ENCODE measurements at regions not wholly inside any gene's neighbourhood (a gene's known extent, or its start where the extent isn't known, plus 50 kb on each side); places are given as distances from the start of the nearest gene placed in this dataset.

GRCh38 chr13:78487707-78488106 lies 115.6 kb downstream of the POU4F1 start:
- Histone ChIP-seq H3K27ac (ENCODE audit: low read depth) (no peak overlapping the region), H3K27me3 (ENCODE audit: insufficient read depth) (no peaks in the 10 kb centered on the region), H3K4me1 (ENCODE audit: insufficient read depth) (no peaks in the 10 kb centered on the region), H3K79me2 (replicated peaks; ENCODE audit: insufficient read depth) (no peaks in the 10 kb centered on the region), H3K4me3 (no peak overlapping the region), H3K4me2 (no peak overlapping the region), H2AFZ (no peak overlapping the region), H3K9me2 (ENCODE audit: insufficient read depth) (no peaks in the 10 kb centered on the region), H4K20me1 (replicated peaks; ENCODE audit: insufficient read depth) (no peaks in the 10 kb centered on the region), H3F3A (replicated peaks; ENCODE audit: low read depth) (no peaks in the 10 kb centered on the region), H3K36me3 (ENCODE audit: insufficient read depth) (no peaks in the 10 kb centered on the region)
- Mint-ChIP-seq H3K27ac (no peak overlapping the region), H3K9me3 (no peaks in the 10 kb centered on the region), H3K4me3 (no peak overlapping the region), H3K4me1 (no peaks in the 10 kb centered on the region), H3K36me3 (ENCODE audit: low read depth) (no peaks in the 10 kb centered on the region), H3K27me3 (ENCODE audit: insufficient read depth, low read depth, poor library complexity) (no peaks in the 10 kb centered on the region)
- no peak for DNase-seq (ENCODE audit: low spot score)
- ATAC-seq = no peak
- TF ChIP-seq JUNB (IDR thresholded peaks at IDR 0.05; ENCODE audit: unreplicated experiment) (no peak), POLR2AphosphoS5 (IDR thresholded peaks at IDR 0.05; ENCODE audit: low read depth) (no peak), NANOG (IDR thresholded peaks at IDR 0.05; ENCODE audit: borderline replicate concordance) (no peak), STAT1 (IDR thresholded peaks at IDR 0.05; ENCODE audit: unreplicated experiment) (no peak), REST (IDR thresholded peaks at IDR 0.05; ENCODE audit: unreplicated experiment) (no peak), ZNF114 (CRISPR knock-in tag; IDR thresholded peaks at IDR 0.05) (no peak), ETS1 (IDR thresholded peaks at IDR 0.05) (no peak), EZH2 (IDR thresholded peaks at IDR 0.05; ENCODE audit: low read depth, unreplicated experiment) (no peak), CTCF (conservative IDR thresholded peaks at IDR 0.05; ENCODE audit: low read depth in 2 of 2) (no peak), ZNF462 (CRISPR knock-in tag; IDR thresholded peaks at IDR 0.05) (no peak), ZNF331 (CRISPR knock-in tag; IDR thresholded peaks at IDR 0.05; ENCODE audit: low read depth) (no peak), EZH2phosphoT487 (IDR thresholded peaks at IDR 0.05; ENCODE audit: unreplicated experiment) (no peak), CREB1 (CRISPR knock-in tag; IDR thresholded peaks at IDR 0.05; ENCODE audit: low read depth) (no peak)

Data from GM23338 (cell line).